GM19328 (cell line): ENCODE measurements at regions not wholly inside any gene's neighbourhood (a gene's known extent, or its start where the extent isn't known, plus 50 kb on each side); places are given as distances from the start of the nearest gene placed in this dataset.
A peak's percentile ranks its signal among the peaks of the same experiment; 100 is the strongest.

Experiments used
- ATAC-seq: cut with Tn5 transposase; IDR thresholded peaks from one replicate; pipeline ENCODE4 v1.9.1; 2021; ENCODE audit warnings: mild to moderate bottlenecking, moderate library complexity; ENCODE audit not compliant: unreplicated experiment

DNA sequence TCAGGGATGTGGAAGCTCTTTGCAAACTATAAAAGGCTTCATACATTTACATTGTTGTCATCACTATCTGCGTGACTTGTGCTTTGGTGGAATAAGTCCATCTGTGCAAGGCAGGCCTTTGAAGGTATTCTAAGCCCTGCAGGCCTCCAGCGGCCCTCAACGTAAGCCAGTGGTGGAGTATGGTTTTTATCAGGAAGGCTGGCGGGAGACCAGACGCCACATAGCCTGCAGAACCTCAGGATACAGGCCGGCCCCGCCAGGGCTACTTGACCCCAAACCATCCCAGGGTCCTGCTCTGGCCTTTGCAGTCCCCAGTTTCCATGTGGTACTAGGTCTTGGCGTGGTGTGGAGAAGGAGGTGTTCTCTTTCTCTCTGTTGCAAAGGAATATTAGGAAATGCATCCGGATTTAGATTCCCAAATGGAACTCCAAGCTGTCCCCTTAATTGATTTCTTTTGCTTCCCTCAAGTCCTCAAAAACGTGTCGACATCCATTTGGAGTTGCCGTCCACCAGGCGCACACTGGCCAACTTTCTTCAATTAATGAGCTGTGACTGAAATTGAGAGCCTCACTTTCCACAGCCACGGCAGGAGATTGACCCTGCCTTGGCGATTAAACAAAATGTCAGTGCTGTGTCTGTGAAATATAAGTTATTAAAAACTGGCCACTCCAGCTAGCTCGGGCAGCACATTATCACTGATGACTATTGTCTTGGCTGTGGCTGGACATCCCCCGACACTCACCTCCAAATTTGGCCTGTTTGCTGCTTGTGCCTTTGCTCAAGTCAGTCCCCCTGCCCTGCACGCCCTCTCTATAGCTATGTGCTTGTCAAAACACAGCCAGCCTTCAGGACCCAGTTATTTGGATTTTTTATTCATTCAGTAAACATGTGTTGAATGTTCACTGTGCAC, 239.8 kb upstream of the TLE3 start:
- no peak for ATAC-seq

- no peak for ATAC-seq
These were observed 238.8 kb upstream of the TLE3 start for GRCh38 chr15:70336425-70337009.

DNA sequence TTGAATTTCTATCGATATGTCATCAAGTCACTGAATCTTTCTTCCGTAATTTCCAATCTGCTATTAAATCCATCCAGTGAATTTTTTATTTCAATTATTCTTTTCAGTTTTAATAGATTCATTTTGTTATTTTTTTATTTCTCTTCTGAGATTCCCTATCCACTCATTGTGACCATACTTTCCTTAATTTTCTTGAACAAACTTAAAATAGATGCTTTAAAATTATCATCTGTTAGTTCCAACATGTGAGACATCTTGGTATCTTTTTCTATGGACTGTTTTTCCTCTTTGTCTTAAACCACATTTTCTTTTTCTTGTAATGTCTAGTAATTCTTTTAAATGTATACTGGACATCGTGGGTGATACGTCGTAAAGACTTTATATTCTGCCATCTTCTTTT, 236.6 kb upstream of the TLE3 start:
- no peak for ATAC-seq

DNA sequence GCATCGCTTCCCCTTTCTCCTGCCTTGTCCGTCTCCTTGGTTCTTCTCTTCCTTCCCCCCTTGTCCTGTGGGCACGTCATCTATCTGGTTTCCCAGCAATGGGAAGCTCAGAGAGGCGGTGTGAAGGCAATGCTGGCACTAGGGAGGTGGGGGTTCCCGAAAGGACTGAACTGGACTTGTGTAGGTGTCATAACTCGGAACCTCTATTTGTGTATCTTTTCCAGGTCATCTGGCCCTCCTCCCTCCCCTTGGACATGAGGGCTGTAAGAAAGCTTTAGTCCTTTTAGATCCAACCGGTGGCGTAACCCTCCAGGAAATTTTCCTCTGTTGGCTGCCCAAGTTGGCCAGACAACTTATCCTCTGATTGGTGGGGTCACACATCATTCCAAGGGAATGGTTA, 231.5 kb upstream of the TLE3 start:
- no peak for ATAC-seq

DNA sequence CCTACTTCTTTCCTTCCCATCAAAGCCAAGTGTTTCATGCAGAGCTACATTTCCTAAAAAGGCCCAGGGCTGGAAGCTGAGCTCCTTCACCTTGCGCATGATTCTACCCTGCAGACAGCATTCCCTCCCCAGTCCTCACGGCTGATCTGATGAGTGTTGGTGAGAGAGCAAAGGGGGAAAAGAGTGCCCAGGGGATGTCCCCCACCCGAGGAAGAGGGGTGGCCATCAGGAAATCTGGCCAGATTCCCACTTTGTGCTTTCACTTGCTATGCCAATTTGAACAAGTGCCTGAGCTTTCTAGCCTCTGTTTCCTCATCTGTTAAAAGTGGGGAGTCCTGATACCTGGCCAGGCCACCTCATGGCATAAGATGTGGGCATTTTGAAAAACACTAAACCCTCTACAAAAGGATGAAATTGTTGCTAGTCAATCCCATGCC, 231.0 kb upstream of the TLE3 start:
- ATAC-seq, result no peak

DNA sequence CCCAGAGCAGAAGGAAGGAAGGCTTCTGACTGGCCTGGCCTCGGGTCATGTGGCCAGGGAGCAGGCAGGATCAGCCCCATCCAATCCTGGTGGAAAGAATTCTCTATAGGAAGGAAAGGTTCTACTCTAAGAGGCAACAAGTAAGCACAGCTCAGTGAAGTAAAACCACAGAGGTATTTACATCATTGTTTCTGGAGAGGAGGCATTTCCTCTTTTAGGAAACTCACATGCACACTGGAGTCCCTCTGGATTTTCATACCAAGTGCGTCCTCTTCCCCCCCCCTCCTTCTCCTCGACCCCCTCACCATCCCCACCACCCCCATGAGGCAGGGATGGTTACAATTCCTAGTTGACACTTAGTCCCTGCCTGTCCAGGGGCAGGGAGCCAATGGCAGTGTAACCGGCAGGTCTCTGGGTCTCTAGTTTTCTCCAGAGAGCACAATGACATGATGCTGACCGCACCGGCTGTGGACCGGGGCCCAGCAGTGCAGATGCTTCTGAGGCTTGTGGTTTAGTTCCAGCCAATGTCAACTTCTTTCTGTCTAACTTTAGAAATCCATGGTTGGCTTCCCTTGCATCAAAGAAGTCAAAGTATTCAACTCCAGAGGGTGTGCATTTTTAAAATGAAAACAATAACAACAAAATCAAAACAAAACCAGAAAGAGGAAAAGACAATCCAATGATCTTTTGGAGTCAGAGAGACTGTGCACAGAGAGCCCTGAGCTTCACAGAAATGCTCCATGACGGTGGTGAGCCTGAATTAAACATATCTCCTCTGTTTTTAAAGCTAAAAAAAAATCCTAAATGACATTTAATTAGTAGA, 230.3 kb upstream of the TLE3 start:
- ATAC-seq, result no peak

- ATAC-seq, result no peak
These were observed 229.7 kb upstream of the TLE3 start for GRCh38 chr15:70327328-70327855.

GRCh38 chr15:70324001-70324974, 226.6 kb upstream of the TLE3 start:
- ATAC-seq, result no peak

DNA sequence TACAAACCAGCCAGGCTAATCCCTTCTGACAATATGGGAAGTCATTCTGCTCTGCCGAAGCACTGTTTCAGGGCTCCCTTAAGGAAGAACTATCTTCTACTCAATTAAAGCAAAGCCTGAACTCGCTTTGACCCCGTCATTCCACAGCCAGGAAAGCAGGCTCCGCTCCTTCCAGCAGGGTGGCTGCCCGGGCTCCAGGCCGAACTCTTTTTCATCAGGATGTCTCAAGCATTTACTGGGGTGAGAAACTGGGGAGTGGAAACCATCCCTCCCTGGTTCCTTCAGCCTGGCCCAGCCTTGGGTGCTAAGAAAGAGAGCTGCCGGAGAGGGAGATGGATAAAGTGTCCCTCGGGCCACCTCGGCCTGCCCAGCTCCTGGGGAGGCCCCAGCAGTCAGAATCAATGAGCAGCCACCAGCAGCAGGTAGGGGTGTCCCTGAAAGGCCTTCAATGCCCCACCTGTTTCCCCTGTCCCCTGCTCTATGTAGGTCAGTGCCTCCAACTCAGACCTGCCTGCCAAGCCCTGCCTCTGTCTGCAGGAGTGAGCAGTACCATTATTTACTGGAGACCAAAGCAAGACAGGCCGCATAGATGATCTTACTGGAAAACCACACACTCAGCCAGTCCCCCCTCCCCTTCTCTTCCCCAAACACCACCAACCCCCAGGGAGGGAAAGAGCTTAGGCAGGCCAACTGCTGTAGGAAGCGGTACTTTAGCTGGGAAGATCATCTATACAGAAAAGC, 225.6 kb upstream of the TLE3 start:
- ATAC-seq, result no peak

- ATAC-seq, result no peak
These were observed 224.4 kb upstream of the TLE3 start for GRCh38 chr15:70322051-70322668.

DNA sequence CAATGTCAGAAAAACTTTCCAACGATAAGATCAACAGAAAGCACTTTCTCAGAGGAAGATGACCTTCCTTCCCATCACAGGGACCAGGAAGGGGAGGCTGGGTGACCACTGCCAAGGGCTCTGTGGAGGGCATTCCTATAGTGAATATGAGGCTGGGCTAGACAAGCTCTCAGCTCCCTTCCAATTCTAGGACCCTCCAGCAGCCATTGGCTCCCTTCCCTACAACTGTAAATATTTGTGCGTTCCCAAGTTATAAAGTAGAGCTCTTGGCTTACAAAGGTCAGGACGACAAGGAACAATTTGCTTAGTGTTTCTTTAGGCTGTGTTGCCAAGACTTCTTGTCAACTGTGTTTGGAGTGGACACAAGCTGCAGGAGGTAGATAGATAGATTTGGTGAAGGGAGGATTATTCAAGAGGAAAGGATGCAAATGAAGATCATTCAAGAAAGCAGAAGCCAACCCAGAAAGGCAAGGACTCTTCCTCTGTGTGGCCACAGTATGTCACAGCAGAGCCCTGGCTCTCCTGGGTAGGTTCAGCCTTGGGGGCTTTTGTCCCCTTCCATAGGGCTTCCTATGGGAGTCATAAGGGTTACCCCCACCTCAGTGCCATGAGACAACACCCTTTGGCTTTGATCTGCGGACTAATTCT, 223.6 kb upstream of the TLE3 start:
- ATAC-seq, result no peak

DNA sequence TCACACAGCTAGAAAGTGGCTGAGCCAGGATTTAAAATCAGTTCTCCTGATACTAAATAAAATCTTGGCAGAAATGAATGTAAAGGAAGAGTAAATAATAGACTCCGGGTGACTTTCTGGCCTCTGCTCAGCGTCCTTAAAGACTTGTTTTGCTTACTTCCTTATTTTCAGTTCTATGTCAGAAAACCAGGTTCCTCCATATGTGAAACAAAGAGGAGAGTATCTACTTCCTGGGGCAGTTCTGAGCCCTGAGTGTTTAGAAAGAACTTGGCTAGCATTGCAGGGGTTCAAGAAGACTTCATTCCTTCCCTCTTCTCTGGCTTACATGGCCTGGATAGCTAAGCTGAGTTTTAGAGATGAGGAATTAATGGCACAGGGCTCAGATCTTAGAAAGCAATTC, 222.8 kb upstream of the TLE3 start:
- no peak for ATAC-seq

DNA sequence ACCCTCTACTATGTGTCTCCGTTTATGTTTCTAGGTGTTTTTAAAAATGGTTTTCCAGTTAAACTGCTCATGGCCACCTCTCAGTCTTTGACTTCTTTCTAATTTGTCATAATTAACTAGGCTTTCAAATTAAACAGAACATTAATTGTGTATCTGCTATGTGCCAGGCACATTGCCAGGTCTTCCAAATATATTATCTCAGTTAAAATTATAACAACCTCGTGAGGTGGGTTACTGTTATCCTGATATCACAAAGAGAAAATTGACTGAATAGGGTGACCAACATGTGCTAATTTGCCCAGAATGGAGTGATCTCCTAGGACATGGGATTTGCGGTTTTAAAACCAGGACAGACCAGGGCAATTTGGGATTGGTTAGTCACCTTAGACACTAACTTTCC, 222.4 kb upstream of the TLE3 start:
- ATAC-seq, result no peak

DNA sequence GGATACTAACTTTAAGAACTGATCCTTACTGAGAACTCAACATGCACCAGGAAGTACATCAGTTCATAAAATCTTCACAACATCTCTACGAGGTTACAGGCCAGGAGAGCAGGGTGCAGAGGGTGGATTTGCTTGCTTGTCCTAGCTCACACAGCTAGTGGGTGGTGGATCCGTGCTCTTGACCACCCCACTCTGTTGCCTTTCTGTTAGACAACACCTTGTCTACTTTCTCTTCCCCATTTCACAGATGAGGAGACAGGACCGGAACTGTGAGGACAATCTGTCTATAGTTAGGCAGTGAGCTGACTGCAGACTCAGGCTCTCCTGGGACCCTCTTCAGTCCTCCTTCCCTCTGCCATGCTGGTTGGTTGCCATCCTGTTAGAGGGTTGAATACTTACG, 221.7 kb upstream of the TLE3 start:
- ATAC-seq, result peak; percentile 73

GRCh38 chr15:70318594-70319465, 221.1 kb upstream of the TLE3 start:
- ATAC-seq, result no peak

- no peak for ATAC-seq
These were observed 218.4 kb upstream of the TLE3 start for GRCh38 chr15:70316059-70316600.

DNA sequence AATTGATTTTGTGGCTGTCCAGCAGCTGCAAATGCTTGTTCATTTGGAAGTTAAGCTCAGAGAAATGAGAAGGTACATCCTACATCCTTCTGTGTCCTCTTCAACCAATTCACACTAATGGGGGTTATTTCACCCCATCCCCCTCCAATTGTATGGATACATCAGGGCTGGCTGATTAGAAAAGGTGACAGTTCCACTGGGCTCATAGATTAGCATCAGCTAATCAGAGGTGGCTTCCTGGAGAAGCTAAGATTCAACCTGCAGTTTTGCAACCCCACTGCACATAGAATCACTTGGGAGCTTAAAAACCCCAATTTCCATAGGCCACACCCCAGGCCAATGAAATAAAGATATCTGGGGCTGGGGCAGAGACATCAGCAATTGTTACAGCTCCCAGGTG, 217.7 kb upstream of the TLE3 start:
- no peak for ATAC-seq
